ENCODE measurements at regions not wholly inside any gene's neighbourhood (a gene's known extent, or its start where the extent isn't known, plus 50 kb on each side); places are given as distances from the start of the nearest gene placed in this dataset.

DNA sequence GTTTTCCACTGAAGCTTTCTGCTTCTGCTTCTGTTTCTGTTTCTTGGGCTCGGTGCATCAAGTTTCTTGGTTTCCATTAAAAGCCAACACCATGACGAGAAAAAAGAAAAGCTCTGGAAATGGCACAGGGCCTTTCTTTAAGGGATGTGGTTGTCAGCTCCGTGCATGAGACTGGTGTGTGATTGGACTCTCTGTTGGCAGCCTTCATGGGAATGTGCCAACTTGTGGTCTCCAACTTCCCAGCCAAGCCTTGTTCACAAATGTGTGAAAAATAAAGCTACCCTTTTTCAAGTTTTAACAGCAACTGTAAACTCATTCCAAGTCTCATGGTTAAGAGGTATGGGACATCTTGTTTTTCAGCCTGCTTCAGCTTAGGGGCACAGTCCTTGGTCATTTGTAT, 68.7 kb upstream of the CST7 start:
- Histone ChIP-seq H3F3A (ENCODE audit: insufficient read depth, low read depth) (no peaks in the 10 kb centered on the region), H2AFZ (no peak overlapping the region), H3K27me3 (ENCODE audit: insufficient read depth, low read depth) (no peaks in the 10 kb centered on the region), H3K4me1 (replicated peaks; ENCODE audit: insufficient read depth) (no peaks in the 10 kb centered on the region), H3K79me2 (ENCODE audit: low read depth) (no peaks in the 10 kb centered on the region), H3K4me2 (no peak overlapping the region), H3K36me3 (ENCODE audit: low read depth) (no peaks in the 10 kb centered on the region), H3K4me3 (no peak overlapping the region), H4K20me1 (ENCODE audit: insufficient read depth) (no peaks in the 10 kb centered on the region), H3K9me3 (ENCODE audit: insufficient read depth, low read depth) (no peaks in the 10 kb centered on the region), H3K27ac (no peak overlapping the region), H3K9me2 (ENCODE audit: insufficient read depth) (no peaks in the 10 kb centered on the region)
- intact Hi-C loops (cut with micrococcal nuclease; ENCODE audit: unreplicated experiment): no loop called here
- ChIA-PET POLR2A (ENCODE audit: unreplicated experiment) (no interaction called here), CTCF (no interaction called here)
- DNase-seq: no peak
- BruUV-seq (replicated peaks): no TSS peak
- TF ChIP-seq, protein P1, sequence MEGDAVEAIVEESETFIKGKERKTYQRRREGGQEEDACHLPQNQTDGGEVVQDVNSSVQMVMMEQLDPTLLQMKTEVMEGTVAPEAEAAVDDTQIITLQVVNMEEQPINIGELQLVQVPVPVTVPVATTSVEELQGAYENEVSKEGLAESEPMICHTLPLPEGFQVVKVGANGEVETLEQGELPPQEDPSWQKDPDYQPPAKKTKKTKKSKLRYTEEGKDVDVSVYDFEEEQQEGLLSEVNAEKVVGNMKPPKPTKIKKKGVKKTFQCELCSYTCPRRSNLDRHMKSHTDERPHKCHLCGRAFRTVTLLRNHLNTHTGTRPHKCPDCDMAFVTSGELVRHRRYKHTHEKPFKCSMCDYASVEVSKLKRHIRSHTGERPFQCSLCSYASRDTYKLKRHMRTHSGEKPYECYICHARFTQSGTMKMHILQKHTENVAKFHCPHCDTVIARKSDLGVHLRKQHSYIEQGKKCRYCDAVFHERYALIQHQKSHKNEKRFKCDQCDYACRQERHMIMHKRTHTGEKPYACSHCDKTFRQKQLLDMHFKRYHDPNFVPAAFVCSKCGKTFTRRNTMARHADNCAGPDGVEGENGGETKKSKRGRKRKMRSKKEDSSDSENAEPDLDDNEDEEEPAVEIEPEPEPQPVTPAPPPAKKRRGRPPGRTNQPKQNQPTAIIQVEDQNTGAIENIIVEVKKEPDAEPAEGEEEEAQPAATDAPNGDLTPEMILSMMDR (conservative IDR thresholded peaks at IDR 0.05): no peak
- no peak for TF ChIP-seq EZH2 (IDR thresholded peaks at IDR 0.05; ENCODE audit: low read depth)

DNA sequence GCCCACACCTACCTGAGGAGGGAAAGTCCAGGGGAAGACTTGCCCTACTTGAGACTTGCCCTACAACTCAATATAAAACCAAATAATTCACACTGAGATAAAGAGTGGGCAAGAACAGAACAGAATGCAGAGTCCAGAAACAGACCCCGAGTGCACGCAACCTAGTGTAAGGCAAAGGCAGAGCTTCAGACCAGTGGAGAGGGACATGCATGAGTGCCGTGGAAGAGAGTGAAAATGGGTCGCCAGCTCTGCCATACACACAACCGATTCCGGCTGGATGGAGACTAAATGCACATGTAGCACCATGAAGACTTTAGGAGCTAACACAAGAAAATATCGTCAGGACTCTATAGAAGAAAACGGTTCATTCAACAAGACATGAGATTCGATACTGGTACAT, 58.8 kb upstream of the CST7 start:
- TF ChIP-seq, protein P1 (conservative IDR thresholded peaks at IDR 0.05): no peak
- TF ChIP-seq EZH2 (IDR thresholded peaks at IDR 0.05; ENCODE audit: low read depth): no peak
- no peaks in the 10 kb centered on the region for H3K9me3 ChIP-seq (ENCODE audit: insufficient read depth, low read depth)
- no peaks in the 10 kb centered on the region for H3K79me2 ChIP-seq (ENCODE audit: low read depth)
- no peak overlapping the region for H3K4me3 ChIP-seq
- H3K36me3 ChIP-seq (ENCODE audit: low read depth): no peaks in the 10 kb centered on the region
- no peak overlapping the region for H3K27ac ChIP-seq
- H3F3A ChIP-seq (ENCODE audit: insufficient read depth, low read depth): no peaks in the 10 kb centered on the region
- no TSS peak for BruUV-seq (replicated peaks)
- intact Hi-C loops (cut with micrococcal nuclease; ENCODE audit: unreplicated experiment): no loop called here
- no peaks in the 10 kb centered on the region for H3K4me1 ChIP-seq (replicated peaks; ENCODE audit: insufficient read depth)
- no peaks in the 10 kb centered on the region for H3K27me3 ChIP-seq (ENCODE audit: insufficient read depth, low read depth)
- no peak for DNase-seq
- POLR2A ChIA-PET (ENCODE audit: unreplicated experiment): no interaction called here
- H4K20me1 ChIP-seq (ENCODE audit: insufficient read depth): no peaks in the 10 kb centered on the region
- CTCF ChIA-PET: no interaction called here
- H3K9me2 ChIP-seq (ENCODE audit: insufficient read depth): no peaks in the 10 kb centered on the region; the same call in 1 of the 2 replicates
- no peak overlapping the region for H2AFZ ChIP-seq
- no peak overlapping the region for H3K4me2 ChIP-seq

DNA sequence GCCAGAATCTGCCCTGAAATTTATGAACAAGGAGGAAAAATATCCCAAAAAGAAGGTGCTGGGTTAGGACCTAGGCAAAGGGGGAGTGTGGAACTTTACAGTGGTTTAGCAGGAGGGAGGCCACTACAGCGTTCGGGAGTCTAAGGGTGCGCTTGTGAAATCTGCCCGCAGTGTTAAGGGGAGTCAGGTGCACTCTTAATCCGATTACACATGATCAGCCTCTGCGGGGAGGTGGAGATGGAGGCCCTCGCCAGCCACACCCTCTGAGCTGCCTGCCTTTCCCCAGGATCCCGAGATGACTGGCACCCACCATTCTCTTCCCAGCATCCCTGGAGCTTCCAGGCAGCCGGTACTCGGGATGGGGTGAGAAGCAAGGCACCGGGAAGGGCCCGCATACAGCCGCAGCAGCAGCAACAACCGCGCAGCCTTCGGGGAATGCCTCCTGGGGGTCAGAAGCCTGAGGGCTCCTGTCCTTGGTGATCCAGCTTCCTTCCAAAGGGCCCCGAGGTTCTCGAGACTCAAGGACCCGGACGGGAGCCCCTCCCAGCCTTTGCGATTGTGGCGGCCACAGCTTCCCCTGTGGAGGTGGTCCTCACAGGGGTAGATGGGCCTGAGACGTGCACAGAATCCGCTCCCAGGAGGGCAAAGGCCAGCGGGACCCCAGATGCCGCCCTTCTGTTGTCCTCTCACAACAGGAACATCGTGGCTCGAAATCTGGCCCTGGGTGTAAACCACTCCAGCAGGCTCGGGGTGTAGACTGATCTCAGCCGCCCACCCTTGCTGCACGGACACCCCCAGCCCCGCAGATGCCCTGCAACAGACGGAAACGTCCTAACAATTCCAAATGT, 57.3 kb upstream of the CST7 start:
- no peaks in the 10 kb centered on the region for H3K27me3 ChIP-seq (ENCODE audit: insufficient read depth, low read depth)

More for the DNA sequence above, 57.3 kb upstream of the CST7 start:
- no peaks in the 10 kb centered on the region for H3K79me2 ChIP-seq (ENCODE audit: low read depth)
- no peak overlapping the region for H3K27ac ChIP-seq
- H2AFZ ChIP-seq: no peak overlapping the region
- H3K9me3 ChIP-seq (ENCODE audit: insufficient read depth, low read depth): no peaks in the 10 kb centered on the region
- ChIA-PET POLR2A (ENCODE audit: unreplicated experiment) (no interaction called here), CTCF (no interaction called here)
- H3K4me3 ChIP-seq: no peak overlapping the region
- H3K36me3 ChIP-seq (ENCODE audit: low read depth): no peaks in the 10 kb centered on the region
- no TSS peak for BruUV-seq (replicated peaks)
- no peaks in the 10 kb centered on the region for H3K4me1 ChIP-seq (replicated peaks; ENCODE audit: insufficient read depth)
- H3K4me2 ChIP-seq: no peak overlapping the region
- no peak for TF ChIP-seq EZH2 (IDR thresholded peaks at IDR 0.05; ENCODE audit: low read depth)
- TF ChIP-seq, protein P1 (conservative IDR thresholded peaks at IDR 0.05): no peak
- H3K9me2 ChIP-seq (ENCODE audit: insufficient read depth): no peaks in the 10 kb centered on the region
- no peaks in the 10 kb centered on the region for H3F3A ChIP-seq (ENCODE audit: insufficient read depth, low read depth)
- DNase-seq: peak in 1 of 2 experiments; percentile 4
- H4K20me1 ChIP-seq (ENCODE audit: insufficient read depth): no peaks in the 10 kb centered on the region
- intact Hi-C loops (cut with micrococcal nuclease; ENCODE audit: unreplicated experiment): no loop called here

Data from PC-9 (cell line).